ENCODE measurements at regions not wholly inside any gene's neighbourhood (a gene's known extent, or its start where the extent isn't known, plus 50 kb on each side); places are given as distances from the start of the nearest gene placed in this dataset.
"Not testable (repeated sequence)": the region's sequence is repeated elsewhere in the genome, so short reads cannot be mapped to it uniquely, and the experiment has no call there.

DNA sequence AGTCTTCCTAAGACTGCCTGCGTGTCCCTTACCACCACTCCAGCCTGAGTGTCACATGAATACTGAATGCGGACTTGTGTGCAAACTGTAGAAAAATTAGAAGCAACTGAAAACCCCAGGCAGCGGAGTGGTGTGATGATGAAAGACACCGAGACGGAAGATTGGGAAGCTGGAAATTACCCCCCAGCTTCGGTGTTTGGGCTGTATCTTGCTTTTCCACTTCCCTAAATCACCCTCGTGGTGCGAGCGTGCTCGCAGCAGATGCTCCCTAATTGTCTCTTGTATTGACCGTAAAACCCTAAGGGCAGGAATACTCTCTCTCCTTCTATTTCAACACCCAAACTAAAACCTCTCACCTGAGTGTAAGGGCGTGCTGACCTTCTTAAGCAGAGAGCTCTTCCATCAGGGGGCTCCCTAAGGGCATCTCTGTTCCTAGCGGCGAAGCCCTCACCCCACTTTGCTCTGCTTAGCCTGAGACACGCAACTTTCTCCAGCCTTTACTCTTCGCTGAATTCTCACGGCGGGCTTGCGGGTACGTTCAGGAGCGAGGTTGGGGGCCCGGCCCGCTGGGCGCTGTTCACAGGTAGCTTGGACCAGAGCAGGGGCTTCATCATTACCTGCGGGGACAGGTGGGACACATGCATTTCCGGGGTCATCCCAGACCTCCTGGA, 62.4 kb downstream of the CRYBB2 start:
- no peak for TF ChIP-seq ZNF274 (IDR thresholded peaks at IDR 0.05; ENCODE audit: low read depth, low read length)
- TF ChIP-seq YY1 (IDR thresholded peaks at IDR 0.05; ENCODE audit: insufficient read depth, insufficient read length) = no peak
- no peak for TF ChIP-seq SUZ12 (IDR thresholded peaks at IDR 0.05; ENCODE audit: extremely low read depth, insufficient read depth, insufficient read length)
- H3K36me3 ChIP-seq (ENCODE audit: insufficient read depth, insufficient read length, low read length) = no peaks in the 10 kb centered on the region
- H3K4me3 ChIP-seq (ENCODE audit: insufficient read length, low read depth) = peak overlapping the region; percentile 61
- DNase-seq (ENCODE audit: low read depth, low spot score) = no peak
- no peak overlapping the region for H3K9ac ChIP-seq (ENCODE audit: insufficient read length, low read depth)
- H3K9me3 ChIP-seq (ENCODE audit: insufficient read depth, low read length) = no peaks in the 10 kb centered on the region
- H3K4me1 ChIP-seq (ENCODE audit: insufficient read depth, insufficient read length) = no peaks in the 10 kb centered on the region
- H3K27me3 ChIP-seq (ENCODE audit: insufficient read depth, insufficient read length) = peaks cover 52% of the 10 kb centered on the region

DNA sequence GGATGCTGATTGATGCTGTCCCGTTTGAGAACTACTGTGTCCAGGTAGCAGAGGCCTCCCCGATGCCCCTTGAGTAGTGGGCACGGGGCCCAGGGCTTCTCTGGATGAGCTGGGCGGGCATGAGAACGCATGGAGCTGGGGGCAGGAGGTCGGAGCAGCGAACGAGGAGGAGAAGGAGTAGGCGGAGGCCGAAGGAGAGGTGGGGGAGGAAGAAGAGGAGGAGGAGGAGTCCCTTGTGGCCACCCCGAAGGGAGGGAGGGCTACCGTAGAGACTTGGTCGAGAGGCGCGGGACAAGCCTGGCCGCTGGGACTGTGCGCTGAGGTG, 62.9 kb downstream of the CRYBB2 start:
- H3K4me1 ChIP-seq (ENCODE audit: insufficient read depth, insufficient read length) = no peaks in the 10 kb centered on the region
- DNase-seq (ENCODE audit: low read depth, low spot score) = no peak
- no peaks in the 10 kb centered on the region for H3K36me3 ChIP-seq (ENCODE audit: insufficient read depth, insufficient read length, low read length)
- no peak for TF ChIP-seq ZNF274 (IDR thresholded peaks at IDR 0.05; ENCODE audit: low read depth, low read length)
- peak overlapping the region; percentile 61 for H3K4me3 ChIP-seq (ENCODE audit: insufficient read length, low read depth)
- H3K9me3 ChIP-seq (ENCODE audit: insufficient read depth, low read length) = no peaks in the 10 kb centered on the region
- H3K27me3 ChIP-seq (ENCODE audit: insufficient read depth, insufficient read length) = peaks cover 52% of the 10 kb centered on the region
- peak overlapping the region; percentile 76 for H3K9ac ChIP-seq (ENCODE audit: insufficient read length, low read depth)

DNA sequence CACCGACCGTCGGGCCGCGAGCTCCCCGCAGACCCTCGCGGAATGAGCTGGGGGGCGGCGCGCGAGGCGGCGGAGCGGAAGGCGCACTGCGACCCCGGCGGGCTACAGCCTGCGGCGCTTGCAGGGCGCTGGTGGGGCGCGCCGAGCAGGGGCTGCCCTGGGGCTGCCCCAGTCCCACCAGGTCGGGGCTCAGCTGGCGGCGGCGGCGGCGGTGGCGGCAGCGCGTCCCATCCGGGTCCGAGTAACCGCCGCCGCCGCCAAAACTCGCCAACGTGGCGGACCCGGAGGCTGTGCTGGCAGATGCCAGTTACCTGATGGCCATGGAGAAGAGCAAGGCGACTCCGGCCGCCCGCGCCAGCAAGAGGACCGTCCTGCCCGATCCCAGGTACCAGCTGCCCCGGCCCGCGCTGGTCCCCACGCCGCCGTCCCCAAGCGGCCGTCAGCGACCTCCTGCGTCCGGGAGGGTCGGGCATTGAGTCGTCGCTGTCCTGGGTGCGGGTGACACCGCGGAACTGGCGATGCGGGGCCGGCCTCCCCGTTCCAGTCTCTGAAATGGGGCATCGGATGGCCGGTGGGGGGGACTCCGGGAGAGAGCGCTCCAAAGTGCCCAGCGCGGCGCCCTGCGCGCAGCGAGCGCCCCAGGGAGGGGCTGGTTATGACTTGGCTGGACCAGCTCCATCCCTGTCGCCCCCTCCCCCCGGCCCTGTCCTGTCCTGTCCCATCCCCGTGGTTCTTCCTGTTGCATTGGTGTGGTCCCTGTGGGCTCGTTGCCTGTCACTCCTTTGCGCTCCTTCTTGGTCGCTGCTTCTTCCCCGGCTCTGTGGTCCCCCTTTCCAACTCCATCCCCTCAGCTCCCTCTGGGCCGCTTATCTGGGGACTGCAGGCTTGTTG, 63.5 kb downstream of the CRYBB2 start:
- Histone ChIP-seq H3K27me3 (ENCODE audit: insufficient read depth, insufficient read length) (peaks cover 52% of the 10 kb centered on the region), H3K9ac (ENCODE audit: insufficient read length, low read depth) (peak overlapping the region; percentile 76), H3K4me3 (ENCODE audit: insufficient read length, low read depth) (peak overlapping the region; percentile 61), H3K4me1 (ENCODE audit: insufficient read depth, insufficient read length) (no peaks in the 10 kb centered on the region), H3K9me3 (ENCODE audit: insufficient read depth, low read length) (no peaks in the 10 kb centered on the region), H3K36me3 (ENCODE audit: insufficient read depth, insufficient read length, low read length) (no peaks in the 10 kb centered on the region)
- DNase-seq (ENCODE audit: low read depth, low spot score) = peak; percentile 57
- no peak for TF ChIP-seq YY1 (IDR thresholded peaks at IDR 0.05; ENCODE audit: insufficient read depth, insufficient read length)
- peak; percentile 19 for TF ChIP-seq SUZ12 (IDR thresholded peaks at IDR 0.05; ENCODE audit: extremely low read depth, insufficient read depth, insufficient read length)

DNA sequence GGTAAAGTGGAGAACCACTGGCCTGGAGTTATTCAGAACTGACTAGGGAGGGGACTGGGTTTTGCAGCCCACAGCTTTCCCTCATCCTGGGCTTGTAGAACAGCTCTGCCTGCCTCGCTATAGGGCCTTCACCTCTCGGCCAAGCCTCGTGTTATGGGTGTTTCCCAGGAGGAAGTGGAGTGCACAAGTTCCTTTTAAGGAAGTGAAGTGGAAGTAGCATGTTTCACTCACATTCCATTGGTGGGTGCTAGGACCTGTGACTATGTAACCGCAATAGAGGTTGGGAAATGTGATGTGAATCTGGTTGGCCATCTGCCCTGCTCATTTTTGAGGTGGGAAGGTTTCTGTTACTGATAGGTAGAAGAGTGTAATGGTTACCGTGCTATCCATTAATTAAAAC, 69.0 kb downstream of the CRYBB2 start:
- H3K36me3 ChIP-seq (ENCODE audit: insufficient read depth, insufficient read length, low read length); H3K4me1 ChIP-seq (ENCODE audit: insufficient read depth, insufficient read length); H3K4me3 ChIP-seq (ENCODE audit: insufficient read length, low read depth); DNase-seq (ENCODE audit: low read depth, low spot score); H3K9me3 ChIP-seq (ENCODE audit: insufficient read depth, low read length); H3K9ac ChIP-seq (ENCODE audit: insufficient read length, low read depth): not testable (repeated sequence)
- peaks cover 15% of the 10 kb centered on the region for H3K27me3 ChIP-seq (ENCODE audit: insufficient read depth, insufficient read length)

DNA sequence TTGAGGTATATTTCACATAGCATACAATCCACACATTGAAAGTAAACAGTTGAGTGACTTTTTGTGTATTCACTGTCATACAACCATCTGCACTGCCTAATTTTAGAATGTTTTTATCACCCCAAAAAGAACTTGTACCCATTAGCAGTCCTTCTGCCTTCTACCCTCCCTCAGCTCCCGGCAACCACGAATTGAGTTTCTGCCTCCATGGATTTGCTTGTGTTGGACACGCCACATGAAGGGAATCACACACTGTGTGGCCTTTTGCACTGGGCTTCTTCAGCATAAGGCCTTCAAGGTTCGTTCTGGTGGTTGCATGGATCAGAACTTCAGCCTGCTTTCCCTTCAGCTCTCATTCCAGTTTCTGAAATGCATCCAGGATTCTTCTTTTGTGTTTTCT, 82.5 kb downstream of the CRYBB2 start:
- H3K4me3 ChIP-seq (ENCODE audit: insufficient read length, low read depth); H3K9ac ChIP-seq (ENCODE audit: insufficient read length, low read depth); H3K27me3 ChIP-seq (ENCODE audit: insufficient read depth, insufficient read length); DNase-seq (ENCODE audit: low read depth, low spot score); H3K9me3 ChIP-seq (ENCODE audit: insufficient read depth, low read length); H3K36me3 ChIP-seq (ENCODE audit: insufficient read depth, insufficient read length, low read length); H3K4me1 ChIP-seq (ENCODE audit: insufficient read depth, insufficient read length): not testable (repeated sequence)

DNA sequence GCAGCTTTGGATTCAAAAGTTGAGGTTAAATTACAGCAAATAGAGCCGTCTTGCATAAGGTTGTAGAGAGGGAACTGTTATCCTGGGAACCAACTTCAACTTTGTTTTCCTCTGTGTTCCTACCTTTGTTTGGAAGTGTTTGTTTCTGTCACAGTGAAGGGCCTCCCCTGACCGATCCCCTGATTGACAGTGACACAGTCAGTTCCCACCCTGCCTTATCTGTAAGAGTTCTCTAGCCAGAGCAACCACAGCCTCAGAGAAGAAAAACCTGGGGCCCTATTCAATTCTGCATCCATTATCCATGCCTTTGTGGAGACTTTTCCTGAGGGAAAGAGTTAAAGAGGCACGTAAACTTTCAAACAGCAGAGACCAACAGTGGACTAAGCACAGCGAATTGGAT, 90.1 kb downstream of the CRYBB2 start:
- not testable (repeated sequence) for H3K36me3 ChIP-seq (ENCODE audit: insufficient read depth, insufficient read length, low read length); H3K4me1 ChIP-seq (ENCODE audit: insufficient read depth, insufficient read length); H3K27me3 ChIP-seq (ENCODE audit: insufficient read depth, insufficient read length); H3K4me3 ChIP-seq (ENCODE audit: insufficient read length, low read depth); H3K9ac ChIP-seq (ENCODE audit: insufficient read length, low read depth); H3K9me3 ChIP-seq (ENCODE audit: insufficient read depth, low read length); DNase-seq (ENCODE audit: low read depth, low spot score)

DNA sequence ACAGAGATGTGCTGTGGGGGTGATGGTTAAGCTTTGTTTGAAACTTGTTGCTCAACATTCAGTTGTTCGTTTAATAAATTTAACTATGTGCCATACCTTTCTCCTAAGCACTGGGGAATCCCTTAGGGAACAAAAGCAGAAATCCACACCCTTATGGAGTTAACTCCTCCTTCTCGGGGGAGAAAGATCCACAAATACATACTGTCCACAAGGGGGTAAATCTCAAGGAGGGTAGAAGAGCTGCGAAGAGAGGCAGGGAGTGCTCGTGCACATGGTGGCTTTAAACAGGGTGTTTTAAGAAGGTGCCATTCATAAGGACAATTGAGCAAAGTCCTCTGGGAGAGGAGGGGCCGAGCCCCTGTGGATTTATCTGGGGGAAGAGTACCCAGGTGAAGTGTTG, 92.5 kb downstream of the CRYBB2 start:
- H3K27me3 ChIP-seq (ENCODE audit: insufficient read depth, insufficient read length); H3K9me3 ChIP-seq (ENCODE audit: insufficient read depth, low read length); H3K36me3 ChIP-seq (ENCODE audit: insufficient read depth, insufficient read length, low read length); H3K4me1 ChIP-seq (ENCODE audit: insufficient read depth, insufficient read length); H3K4me3 ChIP-seq (ENCODE audit: insufficient read length, low read depth); DNase-seq (ENCODE audit: low read depth, low spot score); H3K9ac ChIP-seq (ENCODE audit: insufficient read length, low read depth): not testable (repeated sequence)

DNA sequence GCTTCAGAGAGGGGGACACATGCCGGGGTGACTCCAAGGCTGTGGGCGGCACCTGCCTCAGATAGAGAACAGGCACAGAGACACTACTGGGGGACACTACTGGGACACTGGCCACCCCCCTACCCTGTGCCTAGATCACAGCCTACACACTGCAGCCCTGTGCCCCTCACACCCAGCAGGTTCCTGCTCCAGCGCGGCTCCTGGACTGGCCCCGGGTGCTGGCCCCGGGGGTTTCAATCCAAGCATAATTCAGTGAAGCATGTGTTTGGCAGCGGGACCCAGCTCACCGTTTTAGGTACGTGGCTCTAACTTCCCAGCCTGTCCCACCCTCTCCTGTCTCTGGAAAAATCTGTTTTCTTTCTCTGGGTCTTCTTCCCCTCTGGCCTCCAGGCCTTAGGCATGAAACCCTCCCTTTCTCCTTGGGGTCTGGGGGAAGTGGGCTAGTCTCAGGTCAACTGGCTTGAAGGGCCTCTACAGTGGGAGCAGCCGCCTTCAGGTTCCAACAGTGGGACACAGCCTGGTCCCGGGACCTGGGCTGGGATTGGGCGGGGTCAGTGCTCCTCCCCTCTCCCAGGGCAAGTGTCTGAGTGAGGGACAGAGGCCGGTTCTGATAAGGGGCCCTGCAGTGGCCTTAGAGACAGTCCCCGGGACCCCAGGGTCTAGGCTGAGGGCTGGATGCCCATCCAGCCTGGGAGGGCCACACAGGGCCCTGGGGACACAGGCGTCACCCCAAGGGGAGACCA, 98.8 kb downstream of the CRYBB2 start:
- no peaks in the 10 kb centered on the region for H3K4me1 ChIP-seq (ENCODE audit: insufficient read depth, insufficient read length)
- no peak for DNase-seq (ENCODE audit: low read depth, low spot score)
- H3K36me3 ChIP-seq (ENCODE audit: insufficient read depth, insufficient read length, low read length) = no peaks in the 10 kb centered on the region
- no peaks in the 10 kb centered on the region for H3K9me3 ChIP-seq (ENCODE audit: insufficient read depth, low read length)
- TF ChIP-seq SUZ12 (IDR thresholded peaks at IDR 0.05; ENCODE audit: extremely low read depth, insufficient read depth, insufficient read length) (no peak), ZNF274 (IDR thresholded peaks at IDR 0.05; ENCODE audit: low read depth, low read length) (no peak), YY1 (IDR thresholded peaks at IDR 0.05; ENCODE audit: insufficient read depth, insufficient read length) (no peak)
- H3K9ac ChIP-seq (ENCODE audit: insufficient read length, low read depth) = no peak overlapping the region
- H3K27me3 ChIP-seq (ENCODE audit: insufficient read depth, insufficient read length) = no peaks in the 10 kb centered on the region
- no peak overlapping the region for H3K4me3 ChIP-seq (ENCODE audit: insufficient read length, low read depth)

Data from NT2/D1 (cell line).